ENCODE measurements at regions not wholly inside any gene's neighbourhood (a gene's known extent, or its start where the extent isn't known, plus 50 kb on each side); places are given as distances from the start of the nearest gene placed in this dataset.

DNA sequence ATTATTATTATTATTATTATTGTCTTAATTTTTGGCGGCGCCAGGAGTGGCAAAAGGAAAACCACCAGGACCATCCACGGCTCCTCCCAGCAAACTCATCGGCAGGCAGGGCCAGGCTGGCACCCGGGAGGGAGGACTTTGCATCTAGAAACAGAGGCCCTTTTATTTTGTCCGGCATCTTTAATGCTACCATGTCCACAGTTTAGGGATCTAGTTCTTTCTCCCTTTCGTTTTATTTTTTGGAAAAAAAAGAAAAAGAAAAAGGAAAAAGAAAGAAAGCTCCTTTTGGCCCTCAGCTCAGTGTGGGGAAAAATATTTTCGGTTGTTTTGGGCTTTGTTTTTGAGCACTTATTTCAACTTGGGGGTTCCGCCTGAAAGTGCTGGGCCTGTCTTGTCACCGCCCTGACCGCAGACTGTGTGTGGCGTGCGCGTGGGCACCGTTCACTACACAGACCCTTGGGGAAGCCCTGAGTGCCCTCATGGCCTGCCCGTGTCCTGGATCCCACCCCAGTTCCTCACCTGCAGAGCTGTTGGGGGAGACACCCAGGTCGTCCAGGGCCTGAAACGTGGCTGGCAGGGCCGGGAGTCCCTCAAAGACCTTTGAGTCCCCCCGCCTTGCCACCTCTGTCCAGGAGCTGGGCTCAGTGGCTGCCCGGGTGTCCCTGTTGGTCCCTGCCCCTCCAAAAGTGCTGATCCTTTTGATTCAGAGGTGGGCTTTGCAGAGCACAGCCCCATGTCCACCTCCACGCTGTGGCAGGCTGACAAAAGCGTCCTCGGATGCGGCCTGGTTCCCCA, 69.1 kb upstream of the PPARA start:
- Histone ChIP-seq H4K20me1 (ENCODE audit: insufficient read depth, low read length) (peaks cover 28% of the 10 kb centered on the region), H3K9me3 (ENCODE audit: insufficient read depth, low read length) (no peaks in the 10 kb centered on the region), H3K9ac (ENCODE audit: low read length) (no peak overlapping the region), H3K4me2 (ENCODE audit: low read length) (no peak overlapping the region), H3K27me3 (ENCODE audit: low read depth, low read length) (no peaks in the 10 kb centered on the region), H3K4me3 (ENCODE audit: low read length) (no peak overlapping the region), H3K27ac (ENCODE audit: low read length) (no peak overlapping the region), H2AFZ (ENCODE audit: low read depth, low read length) (no peak overlapping the region), H3K79me2 (ENCODE audit: low read length) (peaks cover 84% of the 10 kb centered on the region), H3K36me3 (replicated peaks; ENCODE audit: low read depth, low read length) (no peaks in the 10 kb centered on the region), H3K4me1 (ENCODE audit: low read length) (no peaks in the 10 kb centered on the region)
- no peak for TF ChIP-seq EZH2phosphoT487 (IDR thresholded peaks at IDR 0.05; ENCODE audit: low read depth)
- TF ChIP-seq, protein P1, sequence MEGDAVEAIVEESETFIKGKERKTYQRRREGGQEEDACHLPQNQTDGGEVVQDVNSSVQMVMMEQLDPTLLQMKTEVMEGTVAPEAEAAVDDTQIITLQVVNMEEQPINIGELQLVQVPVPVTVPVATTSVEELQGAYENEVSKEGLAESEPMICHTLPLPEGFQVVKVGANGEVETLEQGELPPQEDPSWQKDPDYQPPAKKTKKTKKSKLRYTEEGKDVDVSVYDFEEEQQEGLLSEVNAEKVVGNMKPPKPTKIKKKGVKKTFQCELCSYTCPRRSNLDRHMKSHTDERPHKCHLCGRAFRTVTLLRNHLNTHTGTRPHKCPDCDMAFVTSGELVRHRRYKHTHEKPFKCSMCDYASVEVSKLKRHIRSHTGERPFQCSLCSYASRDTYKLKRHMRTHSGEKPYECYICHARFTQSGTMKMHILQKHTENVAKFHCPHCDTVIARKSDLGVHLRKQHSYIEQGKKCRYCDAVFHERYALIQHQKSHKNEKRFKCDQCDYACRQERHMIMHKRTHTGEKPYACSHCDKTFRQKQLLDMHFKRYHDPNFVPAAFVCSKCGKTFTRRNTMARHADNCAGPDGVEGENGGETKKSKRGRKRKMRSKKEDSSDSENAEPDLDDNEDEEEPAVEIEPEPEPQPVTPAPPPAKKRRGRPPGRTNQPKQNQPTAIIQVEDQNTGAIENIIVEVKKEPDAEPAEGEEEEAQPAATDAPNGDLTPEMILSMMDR (IDR thresholded peaks at IDR 0.05; ENCODE audit: low read depth, low read length): no peak

DNA sequence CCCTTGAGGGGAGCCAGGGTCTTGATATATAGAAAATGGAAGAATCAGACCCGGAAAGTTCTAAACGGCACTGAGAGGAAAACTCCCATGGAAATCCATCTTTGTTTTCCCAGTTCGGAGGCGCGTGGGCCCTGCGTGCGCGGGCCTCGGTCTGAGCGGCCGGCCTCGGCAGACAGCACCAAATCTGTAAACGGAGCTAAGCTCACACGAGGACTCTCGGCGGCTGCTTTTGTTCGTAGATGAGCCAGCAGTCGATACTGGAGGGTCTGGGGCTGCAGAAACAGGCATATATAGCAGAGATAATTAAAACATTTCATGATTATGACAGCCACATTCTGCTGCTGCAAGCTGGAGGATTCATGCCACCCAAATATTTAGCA, 68.5 kb upstream of the PPARA start:
- no peaks in the 10 kb centered on the region for H3K36me3 ChIP-seq (replicated peaks; ENCODE audit: low read depth, low read length)
- H3K4me3 ChIP-seq (ENCODE audit: low read length): no peak overlapping the region
- peaks cover 78% of the 10 kb centered on the region for H3K79me2 ChIP-seq (ENCODE audit: low read length)
- TF ChIP-seq EZH2phosphoT487 (IDR thresholded peaks at IDR 0.05; ENCODE audit: low read depth): no peak
- TF ChIP-seq, protein P1 (IDR thresholded peaks at IDR 0.05; ENCODE audit: low read depth, low read length): no peak
- H3K27me3 ChIP-seq (ENCODE audit: low read depth, low read length): no peaks in the 10 kb centered on the region
- no peak overlapping the region for H3K9ac ChIP-seq (ENCODE audit: low read length)
- H3K4me2 ChIP-seq (ENCODE audit: low read length): no peak overlapping the region
- H3K4me1 ChIP-seq (ENCODE audit: low read length): no peaks in the 10 kb centered on the region
- no peak overlapping the region for H2AFZ ChIP-seq (ENCODE audit: low read depth, low read length)
- H3K9me3 ChIP-seq (ENCODE audit: insufficient read depth, low read length): no peaks in the 10 kb centered on the region
- H3K27ac ChIP-seq (ENCODE audit: low read length): no peak overlapping the region
- H4K20me1 ChIP-seq (ENCODE audit: insufficient read depth, low read length): peaks cover 26% of the 10 kb centered on the region

DNA sequence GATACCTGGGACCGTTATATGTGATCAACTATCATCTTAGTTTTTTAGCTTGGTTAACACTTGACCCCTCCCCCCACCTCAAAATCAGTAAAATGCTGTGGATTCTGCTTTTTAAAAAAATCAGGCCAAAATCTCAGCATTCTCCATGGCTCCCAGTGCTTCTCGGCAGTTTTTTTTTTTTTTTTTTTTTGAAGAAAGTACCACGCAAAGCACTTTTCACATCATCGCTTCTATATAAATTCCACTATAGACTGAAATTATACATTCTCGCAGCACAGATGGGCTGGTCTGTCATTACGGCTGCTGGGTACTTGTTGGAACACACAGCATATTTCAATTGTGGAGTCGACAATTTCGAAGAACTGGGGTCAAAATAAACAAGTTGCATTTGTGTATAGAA, 67.7 kb upstream of the PPARA start:
- no peak overlapping the region for H3K27ac ChIP-seq (ENCODE audit: low read length)
- no peak overlapping the region for H3K4me2 ChIP-seq (ENCODE audit: low read length)
- no peaks in the 10 kb centered on the region for H3K4me1 ChIP-seq (ENCODE audit: low read length)
- peaks cover 18% of the 10 kb centered on the region for H4K20me1 ChIP-seq (ENCODE audit: insufficient read depth, low read length)
- no peak for TF ChIP-seq EZH2phosphoT487 (IDR thresholded peaks at IDR 0.05; ENCODE audit: low read depth)
- TF ChIP-seq, protein P1 (IDR thresholded peaks at IDR 0.05; ENCODE audit: low read depth, low read length): no peak
- no peak overlapping the region for H3K9ac ChIP-seq (ENCODE audit: low read length)
- no peak overlapping the region for H3K4me3 ChIP-seq (ENCODE audit: low read length)
- peaks cover 70% of the 10 kb centered on the region for H3K79me2 ChIP-seq (ENCODE audit: low read length)
- H3K36me3 ChIP-seq (replicated peaks; ENCODE audit: low read depth, low read length): no peaks in the 10 kb centered on the region
- no peaks in the 10 kb centered on the region for H3K27me3 ChIP-seq (ENCODE audit: low read depth, low read length)
- H2AFZ ChIP-seq (ENCODE audit: low read depth, low read length): no peak overlapping the region
- H3K9me3 ChIP-seq (ENCODE audit: insufficient read depth, low read length): no peaks in the 10 kb centered on the region

DNA sequence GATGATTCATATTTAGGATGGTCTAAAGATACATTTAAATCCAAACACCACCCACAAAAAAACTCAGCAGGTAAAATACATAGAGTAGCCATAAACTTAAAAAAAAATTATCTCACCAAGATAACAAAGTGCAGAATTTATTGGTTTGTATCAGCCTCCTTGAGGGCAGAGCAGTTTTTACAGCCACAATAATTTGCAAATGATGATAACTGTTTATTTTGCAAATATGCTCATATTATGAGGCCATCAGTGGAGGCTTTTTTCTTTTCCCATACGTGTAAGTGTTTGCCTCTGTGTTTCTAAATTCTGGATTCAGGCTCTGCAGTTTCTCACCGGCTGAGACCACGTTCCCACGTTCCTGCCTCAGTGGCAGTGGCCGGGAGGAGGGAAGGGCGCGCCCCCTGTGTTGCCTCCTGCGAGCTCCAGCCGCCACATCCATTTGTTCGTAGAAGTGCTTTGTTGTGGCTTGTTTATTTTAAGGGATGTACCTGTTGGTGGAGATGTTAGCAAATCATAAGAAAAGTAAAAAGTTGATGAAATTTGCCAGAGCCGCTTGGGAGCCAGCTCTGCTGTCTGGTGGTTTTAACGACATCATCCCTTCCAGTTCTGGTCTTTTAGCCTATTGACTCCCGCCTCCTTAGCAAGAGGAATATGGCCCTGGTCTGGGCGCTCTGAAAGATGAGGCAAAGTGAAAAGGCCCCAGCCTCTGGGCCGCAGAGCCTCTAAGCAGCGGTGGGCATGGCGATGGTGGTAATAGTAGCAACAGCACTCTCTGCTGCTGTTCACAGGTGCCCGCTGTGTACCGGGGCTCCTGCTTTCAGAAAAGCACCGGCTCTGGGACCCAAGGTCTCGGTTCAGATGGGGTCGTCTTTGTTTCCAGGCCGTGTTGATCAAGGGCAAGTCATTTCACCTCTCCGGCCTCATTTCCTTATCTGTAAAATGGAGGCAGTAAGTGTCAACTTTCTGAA, 66.7 kb upstream of the PPARA start:
- Histone ChIP-seq H3K79me2 (ENCODE audit: low read length) (peaks cover 59% of the 10 kb centered on the region), H3K9ac (ENCODE audit: low read length) (no peak overlapping the region), H3K4me1 (ENCODE audit: low read length) (no peaks in the 10 kb centered on the region), H4K20me1 (ENCODE audit: insufficient read depth, low read length) (peaks cover 12% of the 10 kb centered on the region), H3K9me3 (ENCODE audit: insufficient read depth, low read length) (no peaks in the 10 kb centered on the region), H2AFZ (ENCODE audit: low read depth, low read length) (no peak overlapping the region), H3K4me3 (ENCODE audit: low read length) (no peak overlapping the region), H3K27me3 (ENCODE audit: low read depth, low read length) (no peaks in the 10 kb centered on the region), H3K36me3 (replicated peaks; ENCODE audit: low read depth, low read length) (no peaks in the 10 kb centered on the region), H3K4me2 (ENCODE audit: low read length) (no peak overlapping the region), H3K27ac (ENCODE audit: low read length) (no peak overlapping the region)
- TF ChIP-seq, protein P1 (IDR thresholded peaks at IDR 0.05; ENCODE audit: low read depth, low read length): no peak
- TF ChIP-seq EZH2phosphoT487 (IDR thresholded peaks at IDR 0.05; ENCODE audit: low read depth): no peak
